ACC112 (cell line): ENCODE measurements at regions not wholly inside any gene's neighbourhood (a gene's known extent, or its start where the extent isn't known, plus 50 kb on each side); places are given as distances from the start of the nearest gene placed in this dataset.
"Not testable (repeated sequence)": the region's sequence is repeated elsewhere in the genome, so short reads cannot be mapped to it uniquely, and the experiment has no call there.

Source experiments
- H2AFZ ChIP-seq: fragments of 200-600 bp; sonication (generic); one replicate; pipeline ENCODE4 v1.6.0; 2017; ENCODE audit warnings: antibody characterized with exemption, low read length; ENCODE audit not compliant: unreplicated experiment
- H3K27ac ChIP-seq: fragments of 200-600 bp; sonication (generic); 2 replicates; pipeline ENCODE4 v1.5.1; 2014; ENCODE audit warnings: low read depth, mild to moderate bottlenecking, antibody characterized with exemption, low read length, moderate library complexity
- H3K27me3 ChIP-seq: fragments of 200-600 bp; sonication (generic); 2 replicates; pipeline ENCODE4 v1.6.1; 2014; ENCODE audit warnings: mild to moderate bottlenecking, antibody characterized with exemption, low read length, moderate library complexity, mixed read lengths; ENCODE audit not compliant: insufficient read depth
- H3K36me3 ChIP-seq: fragments of 200-600 bp; sonication (generic); 2 replicates; pipeline ENCODE4 v1.6.1; 2016; ENCODE audit warnings: mild to moderate bottlenecking, antibody characterized with exemption, low read length, moderate library complexity, mixed read lengths; ENCODE audit not compliant: insufficient read depth
- H3K4me1 ChIP-seq: fragments of 200-600 bp; sonication (generic); one replicate; pipeline ENCODE4 v1.6.1; 2016; ENCODE audit warnings: low read length, mixed read lengths; ENCODE audit not compliant: insufficient read depth, unreplicated experiment, control insufficient read depth
- H3K4me3 ChIP-seq: fragments of 200-600 bp; sonication (generic); 2 replicates; pipeline ENCODE4 v1.5.1; 2014; ENCODE audit warnings: mild to moderate bottlenecking, low read depth, low read length
- H3K79me2 ChIP-seq: fragments of 200-600 bp; sonication (generic); one replicate; pipeline ENCODE4 v1.6.0; 2016; ENCODE audit warnings: low read length; ENCODE audit not compliant: control insufficient read depth, unreplicated experiment, insufficient read depth

GRCh38 chr2:215819713-215820112, 193.6 kb downstream of the MREG start:
- not testable (repeated sequence) for H3K36me3 ChIP-seq, H3K4me1 ChIP-seq, H3K27ac ChIP-seq, H3K79me2 ChIP-seq, H2AFZ ChIP-seq, H3K4me3 ChIP-seq, H3K27me3 ChIP-seq

GRCh38 chr2:215817046-215817445, 196.3 kb downstream of the MREG start:
- no peaks in the 10 kb centered on the region for H3K36me3 ChIP-seq
- H3K4me3 ChIP-seq = no peak overlapping the region
- no peak overlapping the region for H2AFZ ChIP-seq
- H3K27ac ChIP-seq = no peak overlapping the region
- no peaks in the 10 kb centered on the region for H3K79me2 ChIP-seq
- H3K4me1 ChIP-seq = peaks cover 13% of the 10 kb centered on the region
- H3K27me3 ChIP-seq = no peaks in the 10 kb centered on the region

GRCh38 chr2:215816424-215816823, 196.9 kb downstream of the MREG start:
- Histone ChIP-seq H3K36me3 (no peaks in the 10 kb centered on the region), H3K4me3 (no peak overlapping the region)

GRCh38 chr2:215815960-215816359, 197.4 kb downstream of the MREG start:
- H3K4me1 ChIP-seq = peaks cover 20% of the 10 kb centered on the region
- no peaks in the 10 kb centered on the region for H3K79me2 ChIP-seq
- no peak overlapping the region for H3K4me3 ChIP-seq
- H3K36me3 ChIP-seq = no peaks in the 10 kb centered on the region
- no peaks in the 10 kb centered on the region for H3K27me3 ChIP-seq
- no peak overlapping the region for H3K27ac ChIP-seq
- H2AFZ ChIP-seq = no peak overlapping the region

More at GRCh38 chr2:215816424-215816823, 196.9 kb downstream of the MREG start:
- H3K27me3 ChIP-seq = no peaks in the 10 kb centered on the region
- H3K27ac ChIP-seq = no peak overlapping the region
- H3K79me2 ChIP-seq = no peaks in the 10 kb centered on the region
- no peak overlapping the region for H2AFZ ChIP-seq
- peaks cover 19% of the 10 kb centered on the region for H3K4me1 ChIP-seq

- H3K27me3 ChIP-seq = no peaks in the 10 kb centered on the region
- H3K27ac ChIP-seq = no peak overlapping the region; the same call in 1 of the 2 replicates
- H3K4me1 ChIP-seq = peaks cover 33% of the 10 kb centered on the region
- H3K79me2 ChIP-seq = no peaks in the 10 kb centered on the region
- no peak overlapping the region for H2AFZ ChIP-seq
- H3K4me3 ChIP-seq = no peak overlapping the region
- H3K36me3 ChIP-seq = no peaks in the 10 kb centered on the region
Observed at GRCh38 chr2:215812966-215813365, 200.4 kb downstream of the MREG start.

- no peaks in the 10 kb centered on the region for H3K36me3 ChIP-seq
- H2AFZ ChIP-seq = no peak overlapping the region
- H3K4me3 ChIP-seq = no peak overlapping the region
- H3K79me2 ChIP-seq = no peaks in the 10 kb centered on the region
- H3K27me3 ChIP-seq = no peaks in the 10 kb centered on the region
- no peak overlapping the region for H3K27ac ChIP-seq
- peaks cover 33% of the 10 kb centered on the region for H3K4me1 ChIP-seq
Observed at GRCh38 chr2:215811409-215812345, 201.7 kb downstream of the MREG start.

GRCh38 chr2:215811003-215811402, 202.3 kb downstream of the MREG start:
- no peak overlapping the region for H3K4me3 ChIP-seq

GRCh38 chr2:215808996-215809395, 204.4 kb downstream of the MREG start:
- Histone ChIP-seq H2AFZ (peak overlapping the region; percentile 78), H3K27ac (no peak overlapping the region; the same call in 1 of the 2 replicates), H3K4me3 (peak overlapping the region; percentile 55), H3K79me2 (no peaks in the 10 kb centered on the region), H3K36me3 (no peaks in the 10 kb centered on the region), H3K4me1 (peaks cover 33% of the 10 kb centered on the region), H3K27me3 (no peaks in the 10 kb centered on the region)

More at GRCh38 chr2:215811003-215811402, 202.3 kb downstream of the MREG start:
- H3K4me1 ChIP-seq = peaks cover 33% of the 10 kb centered on the region
- no peak overlapping the region for H3K27ac ChIP-seq
- H3K27me3 ChIP-seq = no peaks in the 10 kb centered on the region
- H2AFZ ChIP-seq = no peak overlapping the region
- no peaks in the 10 kb centered on the region for H3K36me3 ChIP-seq
- no peaks in the 10 kb centered on the region for H3K79me2 ChIP-seq

GRCh38 chr2:215808194-215808593, 205.2 kb downstream of the MREG start:
- Histone ChIP-seq H2AFZ (peak overlapping the region; percentile 78), H3K27me3 (no peaks in the 10 kb centered on the region), H3K27ac (no peak overlapping the region; the same call in 1 of the 2 replicates), H3K4me3 (peak overlapping the region; percentile 55), H3K79me2 (no peaks in the 10 kb centered on the region), H3K36me3 (no peaks in the 10 kb centered on the region), H3K4me1 (peaks cover 31% of the 10 kb centered on the region)

- H3K36me3 ChIP-seq = peaks cover 5% of the 10 kb centered on the region; the same call in 1 of the 2 replicates
- no peak overlapping the region for H2AFZ ChIP-seq
- H3K27me3 ChIP-seq = no peaks in the 10 kb centered on the region
- H3K79me2 ChIP-seq = no peaks in the 10 kb centered on the region
- H3K27ac ChIP-seq = no peak overlapping the region
- H3K4me3 ChIP-seq = no peak overlapping the region
- H3K4me1 ChIP-seq = peaks cover 14% of the 10 kb centered on the region
Observed at GRCh38 chr2:215805493-215805892, 207.9 kb downstream of the MREG start.

- no peak overlapping the region for H3K4me3 ChIP-seq
Observed at GRCh38 chr2:215803150-215803549, 210.2 kb downstream of the MREG start.

More at GRCh38 chr2:215803150-215803549, 210.2 kb downstream of the MREG start:
- Histone ChIP-seq H3K27me3 (no peaks in the 10 kb centered on the region), H3K27ac (no peak overlapping the region), H2AFZ (no peak overlapping the region), H3K36me3 (peaks cover 5% of the 10 kb centered on the region; the same call in 1 of the 2 replicates), H3K4me1 (peaks cover 8% of the 10 kb centered on the region), H3K79me2 (no peaks in the 10 kb centered on the region)
